ENCODE measurements at regions not wholly inside any gene's neighbourhood (a gene's known extent, or its start where the extent isn't known, plus 50 kb on each side); places are given as distances from the start of the nearest gene placed in this dataset.
"Not testable (repeated sequence)": the region's sequence is repeated elsewhere in the genome, so short reads cannot be mapped to it uniquely, and the experiment has no call there.

DNA sequence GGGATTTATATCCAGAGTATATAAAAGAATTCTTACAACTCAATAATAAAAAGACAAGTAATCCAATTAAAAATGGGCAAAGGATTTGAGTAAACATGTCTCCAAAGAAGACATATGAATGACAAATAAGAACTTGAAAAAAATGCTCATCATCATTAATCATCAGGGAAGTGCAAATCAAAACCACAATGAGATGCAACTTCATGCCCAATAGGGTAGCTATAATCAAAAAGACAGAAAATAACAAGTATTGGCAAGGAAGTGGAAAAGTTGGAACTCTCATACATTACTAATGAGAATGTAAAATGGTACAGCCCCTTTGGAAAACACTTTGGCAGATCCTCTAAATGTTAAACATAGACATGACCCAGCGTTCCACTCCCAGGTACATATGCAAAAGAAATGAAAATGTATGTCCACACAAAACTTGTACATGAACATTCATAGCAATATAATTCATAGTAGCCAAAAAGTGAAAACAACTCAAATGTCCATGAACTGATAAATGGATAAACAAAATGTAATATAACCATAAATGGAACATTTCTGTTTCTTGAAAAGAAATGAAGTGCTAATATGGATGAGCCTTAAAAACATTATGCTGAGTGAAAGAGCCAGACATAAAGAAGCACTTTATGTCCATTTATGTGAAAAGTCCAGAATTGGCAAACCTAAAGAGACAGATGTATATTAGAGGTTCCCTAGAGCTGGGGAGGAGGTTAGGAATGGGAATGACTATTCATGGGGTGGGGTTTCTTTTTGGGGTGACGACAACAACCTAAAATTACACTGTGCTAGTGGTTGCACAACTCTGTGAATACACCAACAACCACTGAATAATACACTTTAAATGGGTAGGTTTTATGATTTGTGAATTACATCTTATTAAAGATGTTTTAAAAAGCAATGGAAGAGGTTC, 259.7 kb downstream of the RHOU start:
- DNase-seq, result no peak

DNA sequence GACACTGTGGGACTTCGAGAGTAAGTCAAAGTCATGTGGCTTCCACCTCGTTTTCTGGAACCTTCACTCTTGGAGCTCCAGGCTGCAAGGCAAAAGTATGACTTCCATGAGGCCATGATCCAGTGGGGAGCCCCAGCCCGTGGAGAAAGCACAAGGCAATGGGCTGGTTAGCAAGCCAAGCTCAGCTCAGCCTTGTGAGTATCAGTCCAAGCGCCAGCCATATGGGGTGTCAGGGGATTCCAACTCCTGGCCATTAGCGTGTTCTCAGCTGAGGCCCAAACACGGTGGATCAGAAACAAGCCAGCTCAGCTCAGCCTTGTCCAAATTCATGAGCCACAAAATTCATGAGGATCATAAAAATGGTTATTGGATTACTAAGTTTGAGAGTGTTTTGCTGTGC, 261.0 kb downstream of the RHOU start:
- no peak for DNase-seq

DNA sequence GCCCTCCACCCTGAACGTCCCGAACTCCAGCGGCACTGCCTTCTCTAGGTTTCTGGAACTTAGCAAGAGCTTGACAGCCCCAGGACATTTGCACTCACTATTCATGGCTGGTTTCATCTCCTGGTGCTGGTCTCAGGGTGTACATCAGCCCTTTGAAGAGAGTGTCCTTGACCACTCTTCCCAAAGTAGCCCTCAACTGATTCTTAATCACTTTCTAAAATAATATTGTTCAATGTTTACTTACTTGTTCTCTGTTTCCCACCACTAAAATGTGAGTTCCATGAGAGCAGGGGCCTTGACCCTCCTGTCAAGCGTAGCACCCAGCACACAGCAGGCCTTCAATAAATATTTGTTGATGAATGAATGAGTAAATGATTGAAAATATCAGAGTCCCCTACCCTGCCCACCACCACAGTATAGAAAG, 262.5 kb downstream of the RHOU start:
- DNase-seq, result no peak

DNA sequence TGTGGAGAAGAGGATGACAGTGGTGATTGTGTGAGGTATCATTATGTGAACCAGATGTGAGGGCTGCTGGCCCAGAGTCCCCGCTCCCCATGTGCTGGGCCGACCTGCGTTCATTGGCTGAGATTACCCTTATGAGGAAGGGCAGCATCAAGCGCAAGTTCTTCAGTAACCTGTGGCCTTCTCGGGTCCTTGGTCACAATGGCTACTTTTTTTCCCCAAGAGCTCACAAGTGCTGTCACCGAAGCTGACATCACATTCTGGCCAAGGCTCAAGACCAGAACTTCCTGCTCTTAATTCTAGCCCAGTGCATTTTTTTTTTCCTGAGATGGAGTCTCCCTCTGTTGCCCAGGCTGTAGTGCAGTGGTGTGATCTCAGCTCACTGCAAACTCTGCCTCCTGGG, 262.9 kb downstream of the RHOU start:
- DNase-seq, result no peak

DNA sequence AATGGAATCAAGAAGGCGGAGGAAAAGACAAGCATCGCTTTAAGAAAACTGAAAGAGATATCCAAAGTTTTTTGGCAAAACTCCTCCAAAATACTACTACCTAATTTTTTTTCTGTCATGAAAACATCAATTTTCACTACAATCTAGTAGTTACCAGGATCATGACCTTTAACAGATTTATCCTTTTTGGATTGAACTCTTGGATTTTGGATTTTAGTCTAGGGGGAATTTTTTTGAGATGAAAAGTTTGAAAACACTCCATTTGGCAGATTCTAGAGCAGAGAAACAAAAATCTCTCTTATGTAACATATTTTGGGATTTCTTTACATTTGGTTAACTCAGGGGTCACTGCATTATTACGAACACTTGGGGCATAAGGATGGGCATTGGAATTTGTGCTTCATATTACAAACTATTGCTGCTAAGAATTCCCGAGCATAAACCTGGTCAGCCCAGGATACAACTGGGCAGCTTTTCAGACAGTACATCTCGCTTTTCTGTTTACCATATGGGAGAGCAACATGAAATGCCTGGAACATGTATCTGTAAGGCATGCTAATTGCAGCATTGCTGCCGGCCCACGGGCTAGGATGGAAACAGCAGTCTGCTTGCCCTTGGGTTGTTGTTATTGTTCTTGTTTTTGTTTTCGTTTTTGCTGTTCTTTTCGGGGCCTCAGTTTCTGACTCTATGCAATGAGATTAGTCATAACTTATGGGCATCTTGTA, 264.3 kb downstream of the RHOU start:
- no peak for DNase-seq

DNA sequence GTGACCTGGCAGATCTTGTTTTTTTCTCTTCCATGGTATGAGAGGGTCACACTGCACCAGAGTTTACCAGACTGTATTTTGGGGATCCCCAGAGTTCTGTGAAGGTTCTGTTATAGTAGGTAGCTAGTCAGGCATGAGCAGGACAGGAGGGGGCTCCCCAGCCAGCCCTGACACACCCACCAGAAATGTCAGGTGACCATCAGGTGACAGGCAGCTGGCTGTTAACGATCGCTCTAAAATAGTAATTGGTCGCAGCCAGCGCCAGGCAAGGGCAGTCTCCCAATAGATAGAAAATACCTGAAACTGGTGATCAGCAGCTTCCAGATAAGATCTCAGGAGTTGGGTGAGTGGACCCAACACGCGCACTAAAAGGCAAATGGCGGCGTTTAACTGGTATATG, 264.9 kb downstream of the RHOU start:
- DNase-seq, result no peak

DNA sequence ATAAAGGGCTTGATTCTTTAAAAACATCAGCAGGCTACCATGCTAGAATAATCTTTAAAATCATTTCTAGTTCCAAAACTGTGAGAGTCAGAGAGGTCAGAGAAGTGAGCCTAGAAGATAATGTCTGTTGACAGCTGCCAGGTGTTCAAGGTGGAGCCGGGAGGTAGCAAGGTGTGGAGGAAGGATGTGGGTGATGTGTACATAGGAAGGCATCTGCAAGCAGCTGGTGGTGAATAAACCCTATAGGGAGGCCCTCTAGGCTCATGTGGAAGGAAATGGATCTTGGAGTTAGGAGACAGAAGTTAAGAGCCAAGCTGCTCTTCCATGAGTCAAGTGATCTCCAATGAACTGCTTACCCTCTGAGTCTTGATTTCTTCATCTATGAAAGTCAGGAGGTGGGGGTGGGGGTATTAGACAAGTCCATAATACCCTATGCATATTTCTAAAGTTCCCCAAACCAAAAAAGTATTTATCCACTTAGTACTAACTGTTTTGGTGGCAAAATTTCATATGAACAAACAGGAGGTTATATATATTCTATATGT, 266.3 kb downstream of the RHOU start:
- DNase-seq, result no peak

DNA sequence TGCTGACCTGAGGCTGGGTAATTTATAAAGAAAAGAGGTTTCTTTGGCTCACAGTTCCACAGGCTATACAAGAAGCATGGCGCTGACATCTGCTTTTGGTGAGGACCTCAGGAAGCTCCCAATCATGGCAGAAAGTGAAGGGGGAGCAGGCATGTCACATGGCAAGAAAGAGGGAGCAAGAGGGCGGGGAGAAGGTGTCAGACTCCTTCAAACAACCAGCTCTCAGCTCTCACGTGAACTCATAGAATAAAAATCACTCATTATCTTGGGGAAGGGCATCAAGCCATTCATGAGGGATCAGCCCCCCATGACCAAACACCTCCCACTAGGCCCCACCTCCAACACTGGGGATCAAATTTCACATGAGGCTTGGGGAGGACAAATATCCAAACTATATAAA, 266.8 kb downstream of the RHOU start:
- no peak for DNase-seq

DNA sequence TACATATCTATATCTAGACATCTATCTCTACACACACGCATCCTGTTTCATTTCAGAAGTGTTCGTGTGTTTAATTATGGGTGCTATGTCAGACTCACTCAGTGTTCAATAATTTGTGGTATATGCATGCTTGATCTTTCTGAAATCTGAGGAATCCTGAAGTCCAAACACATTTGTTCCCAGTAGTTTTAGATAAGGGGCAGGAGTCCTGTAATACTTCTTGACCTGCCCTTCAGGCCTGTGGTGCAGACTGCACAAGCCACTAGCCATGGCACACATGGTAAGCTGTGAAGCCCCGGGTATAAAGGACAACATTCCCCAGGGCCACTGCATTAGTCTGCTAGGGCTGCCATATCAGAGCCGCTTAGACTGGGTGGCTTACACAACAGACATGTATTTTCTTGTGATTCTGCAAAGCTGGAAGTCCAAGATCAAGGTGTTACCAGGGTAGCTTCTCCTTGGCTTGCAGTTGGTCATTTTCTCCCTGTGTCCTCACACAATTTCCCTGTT, 267.2 kb downstream of the RHOU start:
- DNase-seq, result no peak

DNA sequence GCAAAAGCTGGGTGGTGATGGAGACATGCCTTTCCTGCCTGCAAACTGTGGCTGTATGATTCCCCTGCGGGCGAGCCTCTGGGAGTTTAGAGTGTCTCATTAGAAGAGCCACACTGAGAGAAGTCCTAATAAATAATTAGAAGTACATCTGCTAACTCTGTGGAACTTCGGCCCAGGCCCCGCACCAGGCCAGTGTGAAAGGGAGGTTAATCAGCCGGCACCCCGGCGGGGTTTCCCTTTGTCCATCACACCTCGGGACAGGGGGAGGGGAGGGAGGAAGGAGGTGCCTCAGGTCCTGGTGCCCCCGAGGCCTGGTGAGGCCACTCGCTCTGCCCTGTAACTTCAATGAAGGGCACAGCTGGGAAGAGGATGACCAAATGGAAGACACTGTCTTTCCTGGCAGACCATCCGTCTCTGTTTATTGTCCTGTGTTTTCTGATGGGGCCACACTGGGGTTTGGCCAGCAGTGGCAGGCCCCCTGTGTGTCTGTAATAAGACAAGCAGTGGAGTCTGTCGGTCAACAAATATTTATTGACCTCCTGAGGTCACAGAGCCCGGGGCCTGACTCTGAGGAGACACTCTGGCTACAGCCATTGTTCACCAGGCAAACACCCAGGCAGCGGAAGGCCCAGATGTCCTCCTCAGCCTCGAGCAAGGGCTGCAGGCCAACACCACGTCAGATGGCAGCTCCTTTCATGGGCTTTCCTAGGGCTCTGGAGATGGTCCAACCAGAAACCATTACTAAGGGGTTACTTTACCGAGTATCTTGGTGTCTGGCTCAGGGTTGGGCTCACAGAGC, 267.5 kb upstream of the RAB4A start:
- no peak for DNase-seq

DNA sequence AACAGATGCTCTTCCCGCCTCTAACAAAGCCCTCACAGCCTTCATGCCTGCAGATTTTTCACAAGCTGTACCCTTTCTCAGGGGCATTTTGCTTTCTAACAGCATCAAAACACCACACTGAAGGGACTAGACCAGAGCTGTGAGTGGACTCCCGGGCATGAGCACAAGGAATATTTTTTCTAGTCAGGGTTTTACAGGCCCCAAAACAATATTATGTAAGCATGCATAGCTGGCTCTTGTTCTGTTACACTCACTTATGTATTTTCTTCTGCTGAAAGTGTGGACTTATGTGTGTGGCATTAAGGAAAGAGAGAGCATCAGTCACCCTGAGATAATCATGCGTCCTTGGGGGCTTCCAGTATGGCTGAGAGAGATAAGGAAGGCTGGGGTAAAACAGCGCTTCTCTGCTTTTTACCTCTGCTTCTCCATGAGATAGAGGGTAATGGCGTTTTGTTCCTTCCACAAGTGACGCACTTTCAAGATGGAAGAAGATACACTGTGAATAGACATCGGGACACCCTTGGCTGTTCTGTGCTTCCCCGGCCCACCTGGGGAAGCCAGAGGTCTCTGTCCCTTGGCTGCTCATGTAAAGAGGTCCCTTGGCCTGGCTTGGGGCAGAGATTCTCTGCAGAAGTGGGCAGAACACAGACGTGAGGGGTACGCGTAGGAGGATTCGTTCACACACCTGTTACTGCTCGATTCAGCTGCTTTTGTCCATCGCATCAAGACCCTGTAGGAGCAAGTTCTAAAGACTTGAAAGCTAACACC, 266.7 kb upstream of the RAB4A start:
- DNase-seq, result no peak

DNA sequence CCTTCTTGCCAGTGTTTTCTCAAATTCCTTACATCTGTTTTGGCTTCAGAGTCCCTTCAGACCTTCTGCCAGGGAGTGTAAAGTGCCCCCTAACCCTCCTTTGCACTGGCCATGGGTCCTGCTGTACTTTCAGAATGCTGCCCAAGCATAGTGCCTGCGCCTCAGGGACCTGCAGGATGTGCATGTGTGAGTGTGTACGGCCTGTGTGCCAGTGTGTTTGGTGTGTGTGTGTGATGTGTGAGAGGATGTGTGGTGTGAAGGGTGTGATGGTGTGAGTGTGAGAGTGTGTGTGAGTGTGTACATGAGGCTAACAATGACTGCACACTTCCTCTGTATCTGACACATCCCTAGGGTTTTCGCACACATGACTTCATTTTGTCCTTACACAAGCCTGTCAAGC, 265.8 kb upstream of the RAB4A start:
- DNase-seq, result no peak

DNA sequence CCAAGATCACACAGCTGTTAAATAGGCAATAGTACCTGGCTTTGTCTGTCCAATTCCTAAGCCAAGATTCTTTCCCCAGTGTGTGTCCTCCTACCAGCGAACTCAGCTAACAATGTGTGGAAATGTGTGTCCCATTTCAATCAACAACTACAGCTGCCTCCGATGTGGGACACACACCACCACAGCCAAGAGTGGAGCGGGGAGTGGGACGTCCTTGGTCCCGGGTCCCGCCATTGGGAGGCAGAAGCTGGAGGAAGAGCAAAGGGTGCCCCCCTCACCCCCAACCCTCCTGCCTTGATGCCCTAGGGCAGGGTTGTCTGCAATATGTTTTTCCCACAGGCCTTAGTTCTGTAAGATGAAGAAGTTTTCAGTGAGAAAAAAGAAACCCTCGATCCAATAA, 265.4 kb upstream of the RAB4A start:
- no peak for DNase-seq

DNA sequence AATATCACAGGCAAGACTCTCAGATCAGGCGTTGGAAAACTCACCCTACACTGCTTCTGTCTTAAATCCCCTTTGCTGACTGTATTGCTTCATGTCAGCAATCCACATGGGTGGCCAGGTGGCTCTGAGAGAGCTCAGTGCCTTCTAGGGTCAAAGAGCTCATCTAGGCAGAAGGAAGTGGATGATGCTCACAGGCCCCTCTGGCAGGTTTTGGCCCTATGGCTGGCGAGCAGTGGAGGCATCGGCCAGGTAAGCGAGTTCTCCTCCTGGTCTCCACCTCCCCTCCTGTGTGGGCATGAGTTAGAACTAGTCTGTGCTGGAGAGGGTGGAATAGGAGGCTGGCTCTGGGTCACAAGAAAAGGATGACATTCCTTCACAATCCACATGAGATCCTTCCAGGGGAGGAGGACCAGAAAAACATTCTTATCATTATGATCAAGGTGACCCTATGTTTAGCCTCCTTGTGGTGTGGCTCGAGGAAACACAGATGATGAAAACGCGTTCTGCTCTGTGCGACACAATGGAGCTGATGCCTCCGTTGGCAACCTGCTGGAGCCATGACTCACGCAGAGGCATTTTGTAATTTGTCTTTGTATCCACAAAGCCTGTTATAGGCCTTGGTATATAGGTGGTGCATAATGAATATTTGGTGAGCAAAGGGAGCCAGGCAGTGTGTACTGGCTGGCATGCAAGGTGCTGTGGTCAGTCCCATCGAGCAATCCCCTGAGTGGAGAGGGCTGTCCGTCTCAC, 264.6 kb upstream of the RAB4A start:
- no peak for DNase-seq

DNA sequence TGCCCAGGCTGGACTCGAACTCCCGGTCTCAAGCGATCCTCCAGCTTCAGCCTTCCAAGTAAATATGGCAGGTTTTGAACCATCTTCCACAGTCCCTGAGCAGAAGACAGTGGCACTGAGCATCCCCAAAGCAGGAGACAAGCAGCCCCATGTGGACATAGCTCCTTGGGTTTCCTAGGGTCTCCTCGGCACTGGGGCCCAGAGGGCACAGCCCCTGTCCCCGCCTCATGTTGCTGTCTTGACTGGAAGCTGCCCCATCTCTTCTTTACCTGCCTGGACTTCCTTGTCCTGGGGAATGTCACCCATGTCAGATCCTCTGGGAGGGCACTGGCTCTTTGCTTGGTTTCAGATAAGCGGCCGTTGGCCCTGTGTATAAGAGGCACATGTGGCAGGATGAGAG, 263.7 kb upstream of the RAB4A start:
- no peak for DNase-seq

DNA sequence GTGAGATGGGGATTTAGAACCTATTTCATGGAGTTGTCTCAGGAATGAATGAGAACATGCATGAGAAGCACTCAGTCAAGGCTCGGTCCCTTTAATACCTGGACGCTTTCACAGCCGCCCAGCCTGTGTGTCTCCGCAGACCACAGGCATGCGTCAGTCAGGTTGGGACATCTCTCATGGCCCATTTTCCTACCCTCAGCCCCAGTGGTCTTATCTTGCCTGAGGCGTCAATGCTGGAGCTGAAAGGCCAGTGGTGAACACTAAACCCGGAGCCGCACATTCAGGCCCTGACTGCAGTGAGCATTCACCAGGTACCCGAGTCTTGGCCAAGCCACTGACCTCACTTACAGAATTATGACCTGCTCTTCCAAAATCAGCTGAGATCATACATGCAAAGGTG, 263.2 kb upstream of the RAB4A start:
- no peak for DNase-seq

DNA sequence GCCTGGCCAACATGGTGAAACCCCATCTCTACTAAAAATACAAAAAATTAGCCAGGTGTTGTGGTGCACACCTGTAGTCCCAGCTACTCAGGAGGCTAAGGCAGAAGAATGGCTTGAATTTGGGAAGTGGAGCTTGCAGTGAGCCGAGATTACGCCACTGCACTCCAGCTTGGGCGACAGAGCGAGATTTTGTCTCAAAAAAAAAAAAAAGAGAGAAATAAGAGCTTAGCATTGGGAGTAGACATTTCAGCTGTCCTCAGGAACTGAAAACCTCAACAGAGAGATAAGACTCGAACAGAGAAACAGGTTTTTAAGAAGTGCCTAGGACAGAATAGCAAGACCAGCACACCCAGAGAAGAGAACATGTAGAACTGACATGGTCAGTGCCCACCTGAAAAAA, 262.6 kb upstream of the RAB4A start:
- not testable (repeated sequence) for DNase-seq

DNA sequence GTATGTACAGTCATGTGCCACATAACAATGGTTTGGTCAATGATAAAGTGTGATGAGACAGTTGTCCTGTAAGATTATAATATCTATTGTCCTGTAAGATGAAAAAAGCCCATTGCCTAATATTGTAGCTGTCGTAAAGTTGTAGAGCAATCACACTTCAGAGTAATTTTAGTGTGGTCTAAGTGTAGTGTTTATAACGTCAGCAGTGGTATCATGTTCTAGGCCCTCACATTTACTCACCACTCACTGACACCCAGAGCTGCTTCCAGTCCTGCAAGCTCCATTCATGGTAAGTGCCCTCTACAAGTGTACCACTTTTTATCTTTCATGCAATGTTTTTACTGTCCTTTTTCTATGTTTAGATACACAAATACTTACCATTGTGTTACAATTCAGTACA, 259.9 kb upstream of the RAB4A start:
- no peak for DNase-seq

DNA sequence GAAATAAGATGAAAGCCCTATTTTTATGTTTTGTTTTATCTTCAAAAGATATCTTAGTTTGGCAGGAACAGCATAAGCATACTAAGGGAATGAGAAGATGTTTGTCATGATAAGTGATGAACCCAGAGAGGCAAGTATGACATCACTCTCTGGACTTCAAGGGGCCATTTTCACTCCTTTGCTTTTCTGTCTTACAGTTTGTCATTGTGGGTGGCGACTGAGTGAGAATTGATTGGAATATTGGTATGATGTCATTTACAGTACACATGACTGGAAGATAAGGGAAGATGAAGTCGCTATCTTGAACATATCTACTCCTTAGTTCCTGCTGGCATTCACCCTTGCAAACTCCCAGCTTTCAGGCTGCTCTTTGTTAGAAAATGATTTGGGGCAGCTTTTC, 258.1 kb upstream of the RAB4A start:
- DNase-seq, result no peak

DNA sequence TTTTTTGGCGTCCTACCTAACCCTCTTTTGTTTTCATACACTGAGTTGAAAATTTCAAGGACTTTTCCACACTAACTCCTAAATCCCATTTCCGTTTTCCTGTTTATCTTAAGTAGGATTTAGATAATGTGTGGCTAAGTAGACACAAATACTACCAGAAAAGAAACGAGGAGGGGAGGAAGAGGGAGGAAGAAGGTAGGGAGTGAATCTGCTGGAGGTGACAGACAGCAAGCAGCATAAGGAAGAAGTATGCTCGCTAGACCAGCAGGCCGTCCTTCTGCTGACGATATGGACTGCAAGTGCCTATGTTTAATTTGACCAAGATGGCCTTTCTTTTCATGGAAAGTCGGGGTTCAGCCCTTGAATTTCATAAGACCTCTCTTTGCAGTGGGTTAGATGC, 256.9 kb upstream of the RAB4A start:
- DNase-seq, result no peak

DNA sequence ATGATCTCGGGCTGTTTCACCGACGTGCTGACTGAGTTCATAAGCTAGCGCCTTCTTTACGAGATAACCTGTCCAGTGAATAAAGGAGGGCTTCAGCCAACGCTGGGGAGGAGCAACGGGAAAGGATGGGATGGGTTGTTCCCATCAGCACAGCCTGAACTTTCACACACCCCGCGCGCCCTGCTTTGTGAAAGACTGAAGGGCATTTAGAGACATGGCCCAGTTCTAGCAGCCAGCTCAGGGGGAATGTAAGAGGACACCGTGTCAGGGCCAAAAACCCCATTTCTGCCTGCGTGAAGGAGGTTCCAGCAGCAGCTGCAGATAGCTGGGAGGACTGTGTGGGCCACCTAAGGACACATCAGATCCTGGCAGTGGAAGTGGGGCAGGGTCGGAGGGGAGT, 255.1 kb upstream of the RAB4A start:
- DNase-seq, result no peak

DNA sequence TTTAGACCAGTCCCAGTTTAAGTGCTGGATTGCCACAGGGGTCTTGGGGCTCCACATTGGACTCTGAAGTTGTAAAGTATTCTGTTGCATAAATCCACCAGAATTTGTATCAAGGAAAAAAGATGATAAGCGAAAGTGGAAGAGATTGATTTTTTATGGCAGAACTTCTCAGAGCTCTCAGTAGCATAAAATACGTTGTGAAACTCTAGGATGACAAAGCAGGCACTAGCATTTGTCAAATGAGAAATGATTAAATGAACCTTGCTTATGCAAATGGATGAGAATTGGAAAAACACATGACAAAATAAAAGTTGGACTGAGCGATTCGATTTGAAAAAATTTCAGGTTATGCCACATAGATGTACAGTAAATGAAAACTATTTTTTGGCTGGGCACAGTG, 253.8 kb upstream of the RAB4A start:
- no peak for DNase-seq
